Skeletal muscle tissue (tissue), 3 donors: ENCODE measurements at regions not wholly inside any gene's neighbourhood (a gene's known extent, or its start where the extent isn't known, plus 50 kb on each side); places are given as distances from the start of the nearest gene placed in this dataset.

ENCODE experiments used
- H3K27ac ChIP-seq: one replicate; pipeline ENCODE4 v1.7.0; 2013; ENCODE audit warnings: mild to moderate bottlenecking, low read depth, low read length, inconsistent platforms
- H3K27me3 ChIP-seq, 3 donors: one replicate each; pipeline ENCODE4 v1.7.0; 2013; ENCODE audit warnings: low read length in 3 of 3; ENCODE audit not compliant: control insufficient read depth in 3 of 3, insufficient read depth in 3 of 3
- H3K36me3 ChIP-seq, 3 donors: one replicate each; pipeline ENCODE4 v1.7.0; 2013; ENCODE audit warnings: low read length in 3 of 3; ENCODE audit not compliant: control insufficient read depth in 3 of 3, insufficient read depth in 3 of 3
- H3K4me1 ChIP-seq, 3 donors: one replicate each; pipeline ENCODE4 v1.7.0; 2013; ENCODE audit warnings: low read length in 3 of 3, mild to moderate bottlenecking in 3 of 3; ENCODE audit not compliant: control insufficient read depth in 3 of 3, insufficient read depth in 3 of 3
- H3K4me3 ChIP-seq, 3 donors: one replicate each; pipeline ENCODE4 v1.7.0; 2013; ENCODE audit warnings: low read length in 3 of 3
- H3K9ac ChIP-seq, 3 donors: one replicate each; pipeline ENCODE4 v1.7.0; 2013; ENCODE audit warnings: low read length in 3 of 3, mild to moderate bottlenecking in 3 of 3, moderate library complexity in 2 of 3, low read depth in 1 of 3
- H3K9me3 ChIP-seq, 3 donors: one replicate each; pipeline ENCODE4 v1.7.0; 2013; ENCODE audit warnings: low read length in 3 of 3; ENCODE audit not compliant: control insufficient read depth in 3 of 3
- donor health status: Osteomylitis.

GRCh38 chr6:141634269-141634668, 498.5 kb upstream of the GJE1 start:
- Histone ChIP-seq H3K27ac (no peak overlapping the region), H3K36me3 (no peaks in the 10 kb centered on the region), H3K4me3 (no peak overlapping the region), H3K9me3 (no peaks in the 10 kb centered on the region), H3K27me3 (no peaks in the 10 kb centered on the region), H3K9ac (no peak overlapping the region), H3K4me1 (no peaks in the 10 kb centered on the region)

- Histone ChIP-seq H3K9ac (no peak overlapping the region), H3K27me3 (no peaks in the 10 kb centered on the region), H3K4me1 (no peaks in the 10 kb centered on the region), H3K27ac (no peak overlapping the region), H3K9me3 (no peaks in the 10 kb centered on the region), H3K36me3 (no peaks in the 10 kb centered on the region), H3K4me3 (no peak overlapping the region)
Measured at GRCh38 chr6:141624301-141624700, 508.4 kb upstream of the GJE1 start.

- Histone ChIP-seq H3K4me3 (no peak overlapping the region), H3K4me1 (no peaks in the 10 kb centered on the region), H3K9me3 (no peaks in the 10 kb centered on the region), H3K36me3 (no peaks in the 10 kb centered on the region), H3K27me3 (no peaks in the 10 kb centered on the region), H3K9ac (no peak overlapping the region), H3K27ac (no peak overlapping the region)
Measured at GRCh38 chr6:141618180-141618581, 514.5 kb upstream of the GJE1 start.

- Histone ChIP-seq H3K4me3 (no peak overlapping the region), H3K9me3 (peaks cover 0 to 3% (median 2%) of the 10 kb centered on the region in 3 donors), H3K27ac (no peak overlapping the region), H3K36me3 (no peaks in the 10 kb centered on the region), H3K4me1 (no peaks in the 10 kb centered on the region), H3K9ac (no peak overlapping the region), H3K27me3 (no peaks in the 10 kb centered on the region)
Measured at GRCh38 chr6:141610741-141611140, 522.0 kb upstream of the GJE1 start.

GRCh38 chr6:141607956-141608355, 524.8 kb upstream of the GJE1 start:
- H3K36me3 ChIP-seq: no peaks in the 10 kb centered on the region
- no peaks in the 10 kb centered on the region for H3K4me1 ChIP-seq
- H3K9me3 ChIP-seq: peaks cover 0 to 3% (median 2%) of the 10 kb centered on the region in 3 donors
- H3K4me3 ChIP-seq: no peak overlapping the region
- H3K27me3 ChIP-seq: no peaks in the 10 kb centered on the region
- no peak overlapping the region for H3K27ac ChIP-seq
- H3K9ac ChIP-seq: no peak overlapping the region

GRCh38 chr6:141598487-141598886, 534.2 kb upstream of the GJE1 start:
- Histone ChIP-seq H3K36me3 (no peaks in the 10 kb centered on the region), H3K4me1 (no peaks in the 10 kb centered on the region), H3K9ac (no peak overlapping the region), H3K27ac (no peak overlapping the region), H3K9me3 (no peaks in the 10 kb centered on the region), H3K27me3 (no peaks in the 10 kb centered on the region), H3K4me3 (no peak overlapping the region)

GRCh38 chr6:141594874-141595273, 537.9 kb upstream of the GJE1 start:
- no peaks in the 10 kb centered on the region for H3K9me3 ChIP-seq
- H3K4me1 ChIP-seq: no peaks in the 10 kb centered on the region
- H3K36me3 ChIP-seq: no peaks in the 10 kb centered on the region
- H3K9ac ChIP-seq: no peak overlapping the region
- no peaks in the 10 kb centered on the region for H3K27me3 ChIP-seq
- H3K4me3 ChIP-seq: no peak overlapping the region
- H3K27ac ChIP-seq: no peak overlapping the region

- Histone ChIP-seq H3K4me1 (no peaks in the 10 kb centered on the region), H3K27ac (no peak overlapping the region), H3K4me3 (no peak overlapping the region), H3K27me3 (no peaks in the 10 kb centered on the region), H3K9me3 (no peaks in the 10 kb centered on the region), H3K36me3 (no peaks in the 10 kb centered on the region), H3K9ac (no peak overlapping the region)
Measured at GRCh38 chr6:141593311-141593710, 539.4 kb upstream of the GJE1 start.

GRCh38 chr6:141587482-141588266, 545.1 kb upstream of the GJE1 start:
- Histone ChIP-seq H3K9ac (no peak overlapping the region), H3K9me3 (peaks cover 0 to 2% (median 0%) of the 10 kb centered on the region in 3 donors), H3K4me1 (no peaks in the 10 kb centered on the region), H3K36me3 (no peaks in the 10 kb centered on the region), H3K27me3 (no peaks in the 10 kb centered on the region), H3K27ac (no peak overlapping the region), H3K4me3 (no peak overlapping the region)

- no peak overlapping the region for H3K9ac ChIP-seq
- H3K27ac ChIP-seq: no peak overlapping the region
- H3K4me1 ChIP-seq: no peaks in the 10 kb centered on the region
- H3K36me3 ChIP-seq: no peaks in the 10 kb centered on the region
- H3K27me3 ChIP-seq: no peaks in the 10 kb centered on the region
- H3K4me3 ChIP-seq: no peak overlapping the region
- no peaks in the 10 kb centered on the region for H3K9me3 ChIP-seq
Measured at GRCh38 chr6:141580988-141581552, 551.7 kb upstream of the GJE1 start.
